ENCODE measurements at regions not wholly inside any gene's neighbourhood (a gene's known extent, or its start where the extent isn't known, plus 50 kb on each side); places are given as distances from the start of the nearest gene placed in this dataset.

- H3K4me3 Mint-ChIP-seq = no peak overlapping the region
- no peak for TF ChIP-seq CTCF (conservative IDR thresholded peaks at IDR 0.05)
- no CpG with 5 or more reads among the region's 1 CpG for WGBS (ENCODE audit: extremely low coverage, insufficient read length, low lambda C conversion rate)
Observed at GRCh38 chr20:22672191-22672590, 87.8 kb upstream of the FOXA2 start.

More at GRCh38 chr20:22672191-22672590, 87.8 kb upstream of the FOXA2 start:
- H3K4ac ChIP-seq (ENCODE audit: low read depth, low read length) = no peak overlapping the region
- peaks cover 29 to 38% of the 10 kb centered on the region in 2 experiments for H3K9me3 Mint-ChIP-seq
- peaks cover 14 to 33% (median 26%) of the 10 kb centered on the region in 3 experiments for H3K36me3 Mint-ChIP-seq (ENCODE audit: insufficient read depth in 1 of 3, low read depth in 3 of 3)
- no peak overlapping the region for H2BK12ac ChIP-seq (ENCODE audit: insufficient read length, low read depth, low read length)
- H4K91ac ChIP-seq (ENCODE audit: insufficient read length, low read depth, low read length) = no peak overlapping the region
- H2BK15ac ChIP-seq (ENCODE audit: low read depth, low read length) = no peak overlapping the region
- no peak overlapping the region for H4K8ac ChIP-seq (replicated peaks; ENCODE audit: insufficient read length, low read depth, low read length)
- no peaks in the 10 kb centered on the region for H3K79me2 ChIP-seq (ENCODE audit: insufficient read depth, low read length)
- H3K23me2 ChIP-seq (ENCODE audit: insufficient read length, low read depth, low read length, poor library complexity, severe bottlenecking) = no peaks in the 10 kb centered on the region
- no peak overlapping the region for H2BK120ac ChIP-seq (ENCODE audit: low read depth, low read length, poor library complexity, severe bottlenecking)
- H3K4me2 ChIP-seq (ENCODE audit: insufficient read depth, insufficient read length, low read length) = no peak overlapping the region
- H3K14ac ChIP-seq (ENCODE audit: insufficient read depth, low read length) = no peak overlapping the region
- no peak overlapping the region for H3K23ac ChIP-seq (ENCODE audit: insufficient read length, low read depth, low read length)
- no peaks in the 10 kb centered on the region for H4K20me1 ChIP-seq (ENCODE audit: control insufficient read depth, insufficient read depth, insufficient read length)
- no peaks in the 10 kb centered on the region; a peak in 1 of 4 replicates for H3K4me1 Mint-ChIP-seq
- H2BK5ac ChIP-seq (ENCODE audit: insufficient read length, low read length) = no peak overlapping the region
- H4K5ac ChIP-seq (ENCODE audit: insufficient read length, low read depth, low read length) = no peak overlapping the region
- no peak overlapping the region for H3K9ac ChIP-seq (ENCODE audit: extremely low read depth, insufficient read length, low read length)
- no peaks in the 10 kb centered on the region for H3K4me1 ChIP-seq (ENCODE audit: insufficient read depth, low read length)
- no peak overlapping the region for H3T11ph ChIP-seq (ENCODE audit: low read length)
- H3K27me3 ChIP-seq (ENCODE audit: insufficient read depth, low read length) = no peaks in the 10 kb centered on the region
- no peak overlapping the region for H3K56ac ChIP-seq (ENCODE audit: insufficient read length, low read depth, low read length)
- H3K79me1 ChIP-seq (ENCODE audit: insufficient read depth, low read depth, low read length, poor library complexity, severe bottlenecking) = no peaks in the 10 kb centered on the region
- no peak overlapping the region for H2AK5ac ChIP-seq (ENCODE audit: insufficient read length, low read length)
- no peak overlapping the region for H3K27ac Mint-ChIP-seq
- H3K18ac ChIP-seq (ENCODE audit: insufficient read length, low read depth, low read length) = no peak overlapping the region
- H3K27ac ChIP-seq (ENCODE audit: insufficient read length, low read depth, low read length) = no peak overlapping the region
- no peak overlapping the region for H2BK20ac ChIP-seq (ENCODE audit: low read depth, low read length, poor library complexity, severe bottlenecking)
- peaks cover 25% of the 10 kb centered on the region for H3K27me3 Mint-ChIP-seq (ENCODE audit: low read depth)
- no peak overlapping the region for H2AFZ ChIP-seq (ENCODE audit: low read length)
- DNase-seq = no peak
- H3K9me3 ChIP-seq (ENCODE audit: control insufficient read depth, low read depth, low read length) = peaks cover 3% of the 10 kb centered on the region
